RWPE1 (cell line): ENCODE measurements at regions not wholly inside any gene's neighbourhood (a gene's known extent, or its start where the extent isn't known, plus 50 kb on each side); places are given as distances from the start of the nearest gene placed in this dataset.
A peak's percentile ranks its signal among the peaks of the same experiment; 100 is the strongest.
"Not testable (repeated sequence)": the region's sequence is repeated elsewhere in the genome, so short reads cannot be mapped to it uniquely, and the experiment has no call there.

ENCODE experiments used
- CTCF ChIA-PET: fragments of 350-600 bp; sonication (Branson Sonifier 250); formaldehyde crosslinking; extraction: SDS; loops from one replicate; lab custom pipeline; 2021; lab: Yijun Ruan, JAX
- POLR2A ChIA-PET: fragments of 400-600 bp; formaldehyde crosslinking; extraction: SDS; loops from one replicate; lab custom pipeline; 2020; ENCODE audit warnings: antibody characterized with exemption; ENCODE audit not compliant: low non-redundant PET; lab: Yijun Ruan, JAX
- DNase-seq: peaks from one replicate; pipeline ENCODE4 v3.0.0; 2012; ENCODE audit warnings: low spot score
- H3K27ac ChIP-seq: fragments of 450-650 bp; 2 replicates; pipeline ENCODE4 v1.5.1; 2017
- TF ChIP-seq, protein P1 (sequence below): fragments of 450-650 bp; conservative IDR thresholded peaks from 2 replicates; pipeline ENCODE4 v1.5.1; 2017; ENCODE audit warnings: low read depth, mild to moderate bottlenecking

DNA sequence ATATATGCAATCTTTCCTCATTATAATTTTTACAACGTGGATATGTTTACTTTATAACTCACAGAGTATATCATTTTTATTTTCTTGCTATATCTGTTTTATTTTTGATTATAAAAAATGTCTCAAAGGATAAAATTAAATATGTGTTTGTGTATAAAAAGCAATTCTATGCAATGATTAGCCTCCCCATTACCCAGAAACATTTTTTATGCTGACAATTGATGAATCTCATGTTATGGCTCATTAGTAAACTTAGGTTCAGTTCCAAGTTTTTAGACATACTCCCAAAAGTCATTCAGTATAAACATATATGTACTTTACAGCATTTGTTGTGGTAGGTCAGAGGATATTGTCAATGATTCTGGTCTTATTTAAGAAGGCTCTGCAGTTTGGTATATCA lies 540.1 kb upstream of the SPRY2 start:
- DNase-seq, result no peak
- CTCF ChIA-PET, result no interaction called here
- POLR2A ChIA-PET, result no interaction called here
- TF ChIP-seq, protein P1, sequence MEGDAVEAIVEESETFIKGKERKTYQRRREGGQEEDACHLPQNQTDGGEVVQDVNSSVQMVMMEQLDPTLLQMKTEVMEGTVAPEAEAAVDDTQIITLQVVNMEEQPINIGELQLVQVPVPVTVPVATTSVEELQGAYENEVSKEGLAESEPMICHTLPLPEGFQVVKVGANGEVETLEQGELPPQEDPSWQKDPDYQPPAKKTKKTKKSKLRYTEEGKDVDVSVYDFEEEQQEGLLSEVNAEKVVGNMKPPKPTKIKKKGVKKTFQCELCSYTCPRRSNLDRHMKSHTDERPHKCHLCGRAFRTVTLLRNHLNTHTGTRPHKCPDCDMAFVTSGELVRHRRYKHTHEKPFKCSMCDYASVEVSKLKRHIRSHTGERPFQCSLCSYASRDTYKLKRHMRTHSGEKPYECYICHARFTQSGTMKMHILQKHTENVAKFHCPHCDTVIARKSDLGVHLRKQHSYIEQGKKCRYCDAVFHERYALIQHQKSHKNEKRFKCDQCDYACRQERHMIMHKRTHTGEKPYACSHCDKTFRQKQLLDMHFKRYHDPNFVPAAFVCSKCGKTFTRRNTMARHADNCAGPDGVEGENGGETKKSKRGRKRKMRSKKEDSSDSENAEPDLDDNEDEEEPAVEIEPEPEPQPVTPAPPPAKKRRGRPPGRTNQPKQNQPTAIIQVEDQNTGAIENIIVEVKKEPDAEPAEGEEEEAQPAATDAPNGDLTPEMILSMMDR, result no peak
- no peak overlapping the region for H3K27ac ChIP-seq

DNA sequence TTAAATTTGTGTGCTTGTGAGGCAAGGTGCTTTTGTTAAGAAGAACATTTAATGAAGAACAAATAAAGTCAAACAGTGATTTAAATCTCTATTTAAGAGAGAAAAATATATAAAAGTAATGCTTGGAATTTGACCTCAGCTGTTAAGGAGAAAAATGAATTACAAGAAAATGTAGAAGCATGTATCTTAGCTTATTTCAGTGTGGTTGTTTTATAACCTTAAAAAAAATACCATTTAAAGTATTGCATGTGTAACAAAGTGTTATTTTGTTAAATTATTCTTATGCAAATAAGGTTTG lies 537.0 kb upstream of the SPRY2 start:
- POLR2A ChIA-PET, result no interaction called here
- CTCF ChIA-PET, result no interaction called here

DNA sequence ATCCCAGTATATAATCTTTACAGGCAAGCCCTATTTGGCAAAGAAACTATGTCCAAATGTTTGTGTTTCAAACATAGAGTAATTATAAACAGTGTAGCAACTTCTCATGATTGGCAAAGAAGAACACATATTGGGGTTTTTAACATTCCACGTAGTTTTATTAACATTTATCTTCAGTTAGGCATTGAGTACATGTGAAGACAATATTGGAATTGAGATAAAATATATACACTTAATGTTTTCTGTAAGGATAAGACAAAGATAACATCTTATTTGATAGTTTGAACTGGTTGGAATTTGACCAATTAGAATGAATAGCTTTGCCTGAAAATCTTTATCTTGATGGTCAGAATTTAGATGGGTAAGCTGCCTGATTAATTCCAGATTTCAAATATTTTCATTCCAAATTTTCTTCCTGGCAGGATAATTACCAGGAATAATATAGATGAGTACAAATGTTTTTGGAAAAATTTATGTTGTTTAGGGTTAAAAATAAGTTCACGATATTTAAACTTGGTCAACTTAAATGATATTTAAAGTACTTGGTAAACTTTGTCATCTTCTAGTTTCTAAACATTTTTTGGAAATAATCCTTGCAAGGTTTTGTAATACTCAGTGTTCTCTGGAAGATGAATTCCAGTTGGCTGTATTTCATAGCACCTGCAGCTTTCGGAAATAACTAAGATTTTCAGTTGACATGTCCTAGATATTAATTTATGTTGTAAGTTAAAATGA lies 536.5 kb upstream of the SPRY2 start:
- POLR2A ChIA-PET, result no interaction called here
- TF ChIP-seq, protein P1, result no peak
- CTCF ChIA-PET, result no interaction called here

More for the DNA sequence above, 537.0 kb upstream of the SPRY2 start:
- TF ChIP-seq, protein P1, result no peak
- H3K27ac ChIP-seq, result no peak overlapping the region
- no peak for DNase-seq

DNA sequence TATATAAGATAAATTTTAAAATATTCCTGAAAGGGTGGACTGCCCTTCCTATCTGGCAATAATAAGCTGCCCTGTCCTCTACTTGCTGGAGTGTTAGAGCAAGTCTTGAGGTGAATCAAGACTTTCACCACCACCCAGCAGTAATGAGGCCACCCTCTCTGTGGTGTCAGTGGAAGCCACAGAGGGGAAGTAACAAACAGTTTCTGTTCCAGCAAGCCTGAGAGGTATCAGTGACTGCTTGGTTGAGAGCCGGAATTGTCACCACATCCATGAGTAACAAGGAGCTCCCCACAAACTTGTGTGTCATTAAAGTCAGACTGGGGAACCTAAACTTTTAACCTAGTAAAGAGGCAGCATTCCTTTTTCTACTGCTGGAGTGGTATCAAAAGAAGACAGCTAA lies 532.7 kb upstream of the SPRY2 start:
- POLR2A ChIA-PET, result no interaction called here
- no peak for DNase-seq
- CTCF ChIA-PET, result no interaction called here
- TF ChIP-seq, protein P1, result no peak
- no peak overlapping the region for H3K27ac ChIP-seq

More for the DNA sequence above, 536.5 kb upstream of the SPRY2 start:
- no peak overlapping the region for H3K27ac ChIP-seq
- no peak for DNase-seq

DNA sequence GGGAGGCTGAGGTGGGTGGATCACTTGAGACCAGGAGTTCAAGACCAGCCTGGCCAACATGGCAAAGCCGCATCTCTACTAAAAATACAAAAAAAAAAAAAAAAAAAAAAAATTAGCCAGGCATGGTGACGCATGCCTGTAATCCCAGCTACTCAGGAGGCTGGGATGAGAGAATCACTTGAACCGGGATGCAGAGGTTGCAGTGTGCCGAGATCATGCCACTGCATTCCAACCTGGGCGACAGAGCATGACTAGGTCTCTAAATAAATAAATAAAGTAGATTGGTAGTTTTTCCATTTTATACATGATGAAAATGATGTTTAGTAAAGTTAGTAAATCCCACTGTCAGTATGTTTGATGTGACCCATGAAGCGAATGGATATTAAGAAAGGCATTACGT lies 531.0 kb upstream of the SPRY2 start:
- not testable (repeated sequence) for H3K27ac ChIP-seq, DNase-seq
- ChIA-PET CTCF (interaction anchor here (0.6 kb wide), 1 partner anchor 21 kb away, joined by 3 read pairs; no protein-coding TSS in a partner anchor), POLR2A (interaction anchor here (0.6 kb wide), 1 partner anchor 10 kb away, joined by 8 read pairs; no protein-coding TSS in a partner anchor)

DNA sequence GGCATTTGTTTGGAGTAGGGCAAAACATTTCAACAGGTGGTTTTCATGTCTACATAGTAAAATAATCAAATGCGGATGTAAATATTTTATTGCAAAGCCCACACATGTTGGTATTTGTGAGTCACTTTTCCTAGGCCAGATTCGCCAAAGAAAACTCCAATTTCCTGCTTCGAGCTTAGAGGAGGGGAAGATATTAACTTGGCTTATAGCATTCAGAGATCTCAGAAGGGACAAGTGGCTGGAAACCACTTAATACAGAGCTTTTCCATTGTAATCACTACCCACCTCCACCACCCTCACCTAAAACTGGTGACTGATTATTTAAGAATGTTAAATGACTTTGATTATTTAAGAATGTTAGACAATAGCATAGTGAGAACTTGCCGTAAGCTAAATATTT lies 530.6 kb upstream of the SPRY2 start:
- CTCF ChIA-PET, result no interaction called here
- DNase-seq, result peak; percentile 13
- no peak overlapping the region for H3K27ac ChIP-seq
- TF ChIP-seq, protein P1, result no peak
- POLR2A ChIA-PET, result interaction anchor here (0.5 kb wide), 1 partner anchor 15 kb away, joined by 3 read pairs; no protein-coding TSS in a partner anchor

DNA sequence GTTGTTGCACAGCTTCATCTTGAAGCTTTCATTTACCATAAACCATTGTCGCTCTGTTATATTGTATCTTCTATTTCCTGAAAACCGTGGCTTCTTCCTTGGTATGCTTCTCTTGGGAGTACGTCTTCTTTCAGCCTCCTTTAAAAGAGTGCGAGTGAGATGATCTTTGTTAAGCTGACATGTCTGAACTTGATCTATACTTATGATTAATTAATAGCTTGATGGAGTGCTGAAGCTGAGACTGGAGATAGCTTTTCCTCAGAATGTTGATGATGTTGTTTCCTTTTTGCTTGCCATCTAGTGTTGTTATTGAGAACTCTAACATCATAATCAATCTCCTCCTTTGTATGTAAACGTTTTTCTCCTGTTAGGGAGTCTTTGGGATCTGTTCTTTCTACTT lies 529.3 kb upstream of the SPRY2 start:
- TF ChIP-seq, protein P1, result no peak
- peak; percentile 13 for DNase-seq
- POLR2A ChIA-PET, result no interaction called here
- CTCF ChIA-PET, result no interaction called here
- H3K27ac ChIP-seq, result no peak overlapping the region
